ENCODE measurements at regions not wholly inside any gene's neighbourhood (a gene's known extent, or its start where the extent isn't known, plus 50 kb on each side); places are given as distances from the start of the nearest gene placed in this dataset.

DNA sequence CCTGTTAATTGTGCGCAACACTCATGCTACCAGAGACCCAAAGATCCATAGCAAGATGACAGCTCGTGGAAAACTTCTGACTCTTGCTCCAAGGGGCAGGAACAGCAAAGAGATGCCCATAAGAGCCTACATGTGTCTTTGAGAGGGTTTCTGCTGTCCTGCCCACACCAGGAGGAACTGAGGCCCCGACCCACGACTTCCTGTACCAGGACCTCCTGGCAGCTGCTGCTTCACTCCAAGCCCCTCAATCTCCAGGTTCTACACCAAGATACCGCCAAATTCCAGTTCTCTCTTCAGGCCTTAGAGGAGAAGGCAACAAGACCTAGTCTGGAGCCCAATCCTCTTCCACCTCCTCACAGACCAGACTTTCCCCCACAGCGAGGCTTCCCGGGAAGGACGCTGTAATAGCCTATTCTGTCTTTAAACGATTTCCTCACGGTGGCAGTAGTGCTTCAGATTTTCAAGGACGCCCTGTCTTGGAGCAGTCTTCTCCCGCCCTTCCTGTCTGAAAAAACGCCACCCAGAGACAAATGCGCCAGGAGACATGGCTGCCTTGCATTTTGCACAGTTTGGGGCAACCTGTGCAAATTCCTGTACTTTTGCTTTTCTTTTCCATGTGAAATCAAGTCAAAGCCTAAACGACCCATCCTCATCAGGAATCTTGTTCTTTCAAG is 230.2 kb upstream of the STK26 start:
- TF ChIP-seq CTCF (IDR thresholded peaks at IDR 0.05; ENCODE audit: partially characterized antibody, unreplicated experiment), result no peak
- Mint-ChIP-seq H3K4me3 (ENCODE audit: unreplicated experiment) (no peak overlapping the region), H3K9me3 (ENCODE audit: unreplicated experiment) (no peaks in the 10 kb centered on the region), H3K27ac (ENCODE audit: unreplicated experiment) (no peak overlapping the region), H3K36me3 (ENCODE audit: unreplicated experiment) (no peaks in the 10 kb centered on the region), H3K4me1 (ENCODE audit: low read depth, unreplicated experiment) (no peaks in the 10 kb centered on the region), H3K27me3 (ENCODE audit: unreplicated experiment) (no peaks in the 10 kb centered on the region)
- no peak for DNase-seq

DNA sequence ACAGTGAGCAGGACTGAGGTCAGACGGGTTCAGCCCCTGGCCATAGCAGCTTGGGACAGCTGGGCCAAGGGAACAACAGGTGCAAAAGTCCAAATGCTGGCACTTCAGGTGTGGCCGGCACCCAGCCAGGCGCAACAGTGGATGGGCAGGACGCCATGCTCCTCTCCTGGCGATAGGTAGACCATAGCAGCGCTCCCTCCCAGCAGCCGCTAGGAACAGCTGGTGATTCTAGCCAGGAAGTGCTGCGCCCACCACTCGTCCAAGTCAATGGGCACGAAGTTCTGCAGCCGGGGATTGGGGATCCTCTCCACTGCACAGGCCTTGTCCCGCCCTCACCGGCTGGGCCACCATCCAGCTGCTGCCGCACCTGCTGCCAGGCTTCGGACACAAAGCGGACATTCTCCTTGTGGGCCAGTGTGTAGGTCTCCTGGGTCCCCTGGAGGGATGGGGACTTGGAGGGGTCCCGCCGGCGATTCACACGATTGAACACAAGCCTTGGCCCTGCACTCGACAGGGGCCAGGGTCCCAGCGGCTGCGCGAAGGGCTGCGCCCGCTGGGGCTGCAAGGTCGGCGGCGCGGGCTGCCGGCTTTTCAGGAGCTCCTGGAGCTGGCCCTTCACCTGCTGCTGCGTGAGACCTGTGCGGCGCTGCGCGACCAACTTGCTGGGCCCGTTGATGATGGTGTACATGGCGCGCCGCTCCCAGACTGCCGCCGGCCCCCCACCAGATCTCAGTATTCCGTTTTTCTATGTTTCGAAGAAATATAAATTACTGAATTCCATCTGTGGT is 227.5 kb upstream of the STK26 start:
- TF ChIP-seq CTCF (IDR thresholded peaks at IDR 0.05; ENCODE audit: partially characterized antibody, unreplicated experiment), result no peak
- Mint-ChIP-seq H3K27ac (ENCODE audit: unreplicated experiment) (no peak overlapping the region), H3K36me3 (ENCODE audit: unreplicated experiment) (no peaks in the 10 kb centered on the region)

DNA sequence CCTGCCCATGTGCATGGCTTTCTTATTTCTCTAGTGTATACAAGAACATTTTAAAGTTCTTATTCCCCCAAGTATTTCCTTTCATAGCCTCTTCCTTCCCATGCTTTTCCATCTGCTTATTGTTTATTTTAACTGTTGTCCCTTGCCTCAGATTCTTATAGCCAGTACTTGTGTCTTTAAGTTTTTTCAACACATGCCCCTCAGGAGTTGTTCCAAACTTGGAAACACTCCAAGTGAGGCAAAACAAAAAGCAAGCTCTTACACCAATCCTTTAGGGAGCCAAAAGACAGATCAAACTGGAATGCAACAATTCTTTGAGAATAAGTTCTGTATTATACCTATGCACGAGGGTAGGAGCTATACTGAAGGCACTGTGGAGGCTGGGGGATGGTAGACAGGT is 222.0 kb upstream of the STK26 start:
- TF ChIP-seq CTCF (IDR thresholded peaks at IDR 0.05; ENCODE audit: partially characterized antibody, unreplicated experiment), result no peak
- no peaks in the 10 kb centered on the region for H3K4me1 Mint-ChIP-seq (ENCODE audit: low read depth, unreplicated experiment)
- H3K27me3 Mint-ChIP-seq (ENCODE audit: unreplicated experiment), result no peaks in the 10 kb centered on the region
- H3K4me3 Mint-ChIP-seq (ENCODE audit: unreplicated experiment), result no peak overlapping the region
- H3K27ac Mint-ChIP-seq (ENCODE audit: unreplicated experiment), result no peak overlapping the region
- no peaks in the 10 kb centered on the region for H3K9me3 Mint-ChIP-seq (ENCODE audit: unreplicated experiment)
- no peaks in the 10 kb centered on the region for H3K36me3 Mint-ChIP-seq (ENCODE audit: unreplicated experiment)
- no peak for DNase-seq

More for the DNA sequence above, 227.5 kb upstream of the STK26 start:
- Mint-ChIP-seq H3K9me3 (ENCODE audit: unreplicated experiment) (no peaks in the 10 kb centered on the region), H3K4me1 (ENCODE audit: low read depth, unreplicated experiment) (no peaks in the 10 kb centered on the region), H3K4me3 (ENCODE audit: unreplicated experiment) (no peak overlapping the region), H3K27me3 (ENCODE audit: unreplicated experiment) (no peaks in the 10 kb centered on the region)
- DNase-seq, result no peak

DNA sequence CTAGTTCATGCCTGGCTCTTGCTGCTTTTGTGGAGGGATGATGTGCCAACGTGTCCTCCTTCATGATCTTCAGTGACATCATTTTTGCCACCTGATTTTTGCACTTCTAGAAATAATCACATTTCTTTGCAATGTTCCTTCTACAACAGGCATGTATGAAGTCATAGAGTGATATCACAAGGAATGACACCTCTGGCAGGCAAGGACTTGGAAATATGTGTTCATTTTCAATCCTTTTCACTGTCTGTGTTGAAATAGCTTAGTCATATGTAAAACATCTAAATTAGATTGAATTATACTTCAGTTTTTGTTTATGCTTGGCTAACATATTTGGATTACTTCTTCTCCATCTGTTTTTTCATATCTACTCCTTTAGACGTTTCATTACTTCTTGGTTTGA is 221.2 kb upstream of the STK26 start:
- no peak for TF ChIP-seq CTCF (IDR thresholded peaks at IDR 0.05; ENCODE audit: partially characterized antibody, unreplicated experiment)
- Mint-ChIP-seq H3K9me3 (ENCODE audit: unreplicated experiment) (no peaks in the 10 kb centered on the region), H3K36me3 (ENCODE audit: unreplicated experiment) (no peaks in the 10 kb centered on the region), H3K4me1 (ENCODE audit: low read depth, unreplicated experiment) (no peaks in the 10 kb centered on the region), H3K27ac (ENCODE audit: unreplicated experiment) (no peak overlapping the region), H3K27me3 (ENCODE audit: unreplicated experiment) (no peaks in the 10 kb centered on the region), H3K4me3 (ENCODE audit: unreplicated experiment) (no peak overlapping the region)
- no peak for DNase-seq
